NB4 (cell line): ENCODE measurements at regions not wholly inside any gene's neighbourhood (a gene's known extent, or its start where the extent isn't known, plus 50 kb on each side); places are given as distances from the start of the nearest gene placed in this dataset.
"Not testable (repeated sequence)": the region's sequence is repeated elsewhere in the genome, so short reads cannot be mapped to it uniquely, and the experiment has no call there.

ENCODE experiments used
- MYC ChIP-seq: IDR thresholded peaks from 2 replicates; pipeline ENCODE4 v1.6.1; 2011; ENCODE audit warnings: low read depth, low read length
- POLR2A ChIP-seq: IDR thresholded peaks from 2 replicates; pipeline ENCODE4 v1.6.1; 2011; ENCODE audit warnings: mild to moderate bottlenecking; ENCODE audit not compliant: insufficient read length; ENCODE audit errors: extremely low read depth
- TF ChIP-seq, protein P1 (sequence below): IDR thresholded peaks from one replicate; pipeline ENCODE4 v1.5.1; 2012; ENCODE audit warnings: low read depth, low read length
- TF ChIP-seq, protein P2 (sequence below): IDR thresholded peaks from 2 replicates; pipeline ENCODE4 v1.6.1; 2011; ENCODE audit warnings: low read depth, low read length

DNA sequence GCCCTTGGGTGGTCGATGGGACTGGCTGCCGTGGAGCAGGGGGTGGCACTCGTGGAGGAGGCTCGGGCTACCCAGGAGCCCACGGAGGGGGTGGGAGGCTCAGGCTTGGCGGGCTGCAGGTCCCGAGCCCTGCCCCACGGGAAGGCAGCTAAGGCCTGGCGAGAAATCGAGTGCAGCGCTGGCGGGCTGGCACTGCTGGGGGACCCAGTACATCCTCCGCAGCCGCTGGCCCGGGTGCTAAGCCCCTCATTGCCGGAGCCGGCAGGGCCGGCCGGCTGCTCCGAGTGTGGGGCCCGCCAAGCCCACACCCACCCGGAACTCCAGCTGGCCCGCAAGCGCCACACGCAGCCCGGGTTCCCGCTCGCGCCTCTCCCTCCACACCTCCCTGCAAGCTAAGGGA is 435.6 kb downstream of the RWDD3 start:
- TF ChIP-seq, protein P1, sequence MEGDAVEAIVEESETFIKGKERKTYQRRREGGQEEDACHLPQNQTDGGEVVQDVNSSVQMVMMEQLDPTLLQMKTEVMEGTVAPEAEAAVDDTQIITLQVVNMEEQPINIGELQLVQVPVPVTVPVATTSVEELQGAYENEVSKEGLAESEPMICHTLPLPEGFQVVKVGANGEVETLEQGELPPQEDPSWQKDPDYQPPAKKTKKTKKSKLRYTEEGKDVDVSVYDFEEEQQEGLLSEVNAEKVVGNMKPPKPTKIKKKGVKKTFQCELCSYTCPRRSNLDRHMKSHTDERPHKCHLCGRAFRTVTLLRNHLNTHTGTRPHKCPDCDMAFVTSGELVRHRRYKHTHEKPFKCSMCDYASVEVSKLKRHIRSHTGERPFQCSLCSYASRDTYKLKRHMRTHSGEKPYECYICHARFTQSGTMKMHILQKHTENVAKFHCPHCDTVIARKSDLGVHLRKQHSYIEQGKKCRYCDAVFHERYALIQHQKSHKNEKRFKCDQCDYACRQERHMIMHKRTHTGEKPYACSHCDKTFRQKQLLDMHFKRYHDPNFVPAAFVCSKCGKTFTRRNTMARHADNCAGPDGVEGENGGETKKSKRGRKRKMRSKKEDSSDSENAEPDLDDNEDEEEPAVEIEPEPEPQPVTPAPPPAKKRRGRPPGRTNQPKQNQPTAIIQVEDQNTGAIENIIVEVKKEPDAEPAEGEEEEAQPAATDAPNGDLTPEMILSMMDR: not testable (repeated sequence)
- TF ChIP-seq, protein P2, sequence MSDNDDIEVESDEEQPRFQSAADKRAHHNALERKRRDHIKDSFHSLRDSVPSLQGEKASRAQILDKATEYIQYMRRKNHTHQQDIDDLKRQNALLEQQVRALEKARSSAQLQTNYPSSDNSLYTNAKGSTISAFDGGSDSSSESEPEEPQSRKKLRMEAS: not testable (repeated sequence)
- TF ChIP-seq POLR2A, MYC: not testable (repeated sequence)
